HT-29 (cell line): ENCODE measurements at regions not wholly inside any gene's neighbourhood (a gene's known extent, or its start where the extent isn't known, plus 50 kb on each side); places are given as distances from the start of the nearest gene placed in this dataset.
"Not testable (repeated sequence)": the region's sequence is repeated elsewhere in the genome, so short reads cannot be mapped to it uniquely, and the experiment has no call there.

Experiments used
- DNase-seq: peaks from one replicate; pipeline ENCODE4 v3.0.0-alpha.2; 2015; ENCODE audit warnings: low spot score

GRCh38 chr6:139895205-139895793 is 520.9 kb upstream of the CITED2 start:
- peak; percentile 12 for DNase-seq

- no peak for DNase-seq
Observed at GRCh38 chr6:139894271-139894670, 519.8 kb upstream of the CITED2 start.

GRCh38 chr6:139891471-139891870 is 517.0 kb upstream of the CITED2 start:
- no peak for DNase-seq

GRCh38 chr6:139888681-139889122 is 514.3 kb upstream of the CITED2 start:
- DNase-seq: no peak

GRCh38 chr6:139887275-139887674 is 512.8 kb upstream of the CITED2 start:
- DNase-seq: no peak

- DNase-seq: no peak
Observed at GRCh38 chr6:139886396-139886795, 511.9 kb upstream of the CITED2 start.

- DNase-seq: no peak
Observed at GRCh38 chr6:139885909-139886308, 511.5 kb upstream of the CITED2 start.

- no peak for DNase-seq
Observed at GRCh38 chr6:139883776-139884175, 509.3 kb upstream of the CITED2 start.

- DNase-seq: no peak
Observed at GRCh38 chr6:139882977-139883728, 508.7 kb upstream of the CITED2 start.

- DNase-seq: no peak
Observed at GRCh38 chr6:139882234-139882633, 507.8 kb upstream of the CITED2 start.

GRCh38 chr6:139881728-139882211 is 507.3 kb upstream of the CITED2 start:
- peak; percentile 65 for DNase-seq

GRCh38 chr6:139881236-139881635 is 506.8 kb upstream of the CITED2 start:
- no peak for DNase-seq

- no peak for DNase-seq
Observed at GRCh38 chr6:139879823-139880356, 505.4 kb upstream of the CITED2 start.

GRCh38 chr6:139879241-139879640 is 504.8 kb upstream of the CITED2 start:
- DNase-seq: not testable (repeated sequence)

GRCh38 chr6:139877828-139878405 is 503.5 kb upstream of the CITED2 start:
- DNase-seq: no peak

- DNase-seq: peak; percentile 16
Observed at GRCh38 chr6:139872665-139873064, 498.2 kb upstream of the CITED2 start.

GRCh38 chr6:139871803-139872510 is 497.5 kb upstream of the CITED2 start:
- no peak for DNase-seq

GRCh38 chr6:139871165-139871710 is 496.8 kb upstream of the CITED2 start:
- DNase-seq: no peak

- no peak for DNase-seq
Observed at GRCh38 chr6:139868576-139868975, 494.1 kb upstream of the CITED2 start.

- DNase-seq: no peak
Observed at GRCh38 chr6:139863964-139864363, 489.5 kb upstream of the CITED2 start.

- no peak for DNase-seq
Observed at GRCh38 chr6:139863346-139863745, 488.9 kb upstream of the CITED2 start.

GRCh38 chr6:139862311-139862710 is 487.9 kb upstream of the CITED2 start:
- DNase-seq: no peak
